ENCODE measurements at regions not wholly inside any gene's neighbourhood (a gene's known extent, or its start where the extent isn't known, plus 50 kb on each side); places are given as distances from the start of the nearest gene placed in this dataset.

- TF ChIP-seq CTCF (IDR thresholded peaks at IDR 0.05 in 2 of 3, conservative IDR thresholded peaks at IDR 0.05 in 1 of 3; ENCODE audit: control insufficient read depth in 2 of 3, extremely low read depth in 1 of 3, insufficient read depth in 1 of 3, low read depth in 3 of 3, low read length in 3 of 3): no peak
- TF ChIP-seq TCF7 (IDR thresholded peaks at IDR 0.05; ENCODE audit: borderline replicate concordance): no peak
- no peak for TF ChIP-seq ZNF217 (IDR thresholded peaks at IDR 0.05)
- TF ChIP-seq IRF4 (IDR thresholded peaks at IDR 0.05; ENCODE audit: low read depth, low read length): no peak
These were observed 2245.0 kb upstream of the RAG2 start (continued) for GRCh38 chr11:38842991-38843390.

- H3K4me3 ChIP-seq: no peak overlapping the region
- no peaks in the 10 kb centered on the region for H3K27me3 ChIP-seq (replicated peaks in 1 of 2; ENCODE audit: control insufficient read depth in 2 of 2, insufficient read depth in 2 of 2, low read length in 1 of 2)
- H3K36me3 ChIP-seq (ENCODE audit: control insufficient read depth in 2 of 2, insufficient read depth in 2 of 2, low read length in 1 of 2): no peaks in the 10 kb centered on the region
- ChIA-PET RAD21 (ENCODE audit: unreplicated experiment) (no interaction called here), CTCF (no interaction called here), SMC1A (ENCODE audit: uncharacterized antibody, unreplicated experiment) (no interaction called here), POLR2A (interaction anchor here (0.6 kb wide), 1 partner anchor 1320 kb away, joined by 3 read pairs; no protein-coding TSS in a partner anchor)
- intact Hi-C loops (cut with micrococcal nuclease; ENCODE audit: unreplicated experiment): no loop called here
- no peak overlapping the region for H3K4me2 ChIP-seq (ENCODE audit: control insufficient read depth, insufficient read depth)
- in situ Hi-C loops (cut with MboI): no loop called here
- no peaks in the 10 kb centered on the region for H4K20me1 ChIP-seq (ENCODE audit: control insufficient read depth, insufficient read depth)
- no peaks in the 10 kb centered on the region for H3K9me3 ChIP-seq (replicated peaks; ENCODE audit: control insufficient read depth, insufficient read depth, low read length)
- no TSS peak for BruUV-seq (replicated peaks)
- H3K4me1 ChIP-seq (ENCODE audit: control insufficient read depth, insufficient read depth, low read length): no peaks in the 10 kb centered on the region
- no peak overlapping the region for H2AFZ ChIP-seq (ENCODE audit: control insufficient read depth, low read depth, low read length)
- DNase-seq (ENCODE audit: low read depth, low spot score) (no peak), ATAC-seq (no peak), FAIRE-seq (no peak)
- WGBS (ENCODE audit: insufficient coverage, insufficient replicate concordance, low lambda C conversion rate, missing lambda C conversion rate): 0% methylated on average over 3 of the region's 3 CpGs
- no peaks in the 10 kb centered on the region for H3K79me2 ChIP-seq (ENCODE audit: control insufficient read depth, insufficient read depth, low read length)
- no peak overlapping the region for H3K27ac ChIP-seq (ENCODE audit: control insufficient read depth, insufficient read depth)
- no peak overlapping the region for H3K9ac ChIP-seq (ENCODE audit: control insufficient read depth, insufficient read depth, low read length)
- TF ChIP-seq MLLT1 (IDR thresholded peaks at IDR 0.05) (no peak), HCFC1 (IDR thresholded peaks at IDR 0.05; ENCODE audit: low read length) (no peak), IRF4 (IDR thresholded peaks at IDR 0.05; ENCODE audit: low read depth, low read length) (no peak), RUNX3 (IDR thresholded peaks at IDR 0.05; ENCODE audit: low read length) (no peak), E4F1 (IDR thresholded peaks at IDR 0.05; ENCODE audit: borderline replicate concordance, partially characterized antibody) (no peak), EGR1 (IDR thresholded peaks at IDR 0.05; ENCODE audit: borderline replicate concordance in 1 of 2, low read depth in 2 of 2, low read length in 2 of 2) (no peak), PML (IDR thresholded peaks at IDR 0.05; ENCODE audit: low read length) (no peak), NR2C2 (IDR thresholded peaks at IDR 0.05; ENCODE audit: borderline replicate concordance, control insufficient read depth, insufficient read length, low read depth) (no peak), USF2 (IDR thresholded peaks at IDR 0.05; ENCODE audit: borderline replicate concordance, low read depth, low read length) (no peak), BCLAF1 (IDR thresholded peaks at IDR 0.05) (no peak)
These were observed 2241.0 kb upstream of the RAG2 start for GRCh38 chr11:38839071-38839470.

Measured in GM12878 (cell line).